Natural killer cell (primary cell): ENCODE measurements at regions not wholly inside any gene's neighbourhood (a gene's known extent, or its start where the extent isn't known, plus 50 kb on each side); places are given as distances from the start of the nearest gene placed in this dataset.

Source experiments
- ATAC-seq, 3 donors: fragments of 150-1000 bp in 2 of 3; fragments of 200-7000 bp in 1 of 3; cut with Tn5 transposase; 1 replicate in 1 of 3; 2 replicates in 2 of 3; pipeline ENCODE4 v1.10.0; 2021; ENCODE audit warnings: mild to moderate bottlenecking in 2 of 3, moderate library complexity in 2 of 3
- DNase-seq, 2 donors: peaks; one replicate each; pipeline versions ENCODE4 v3.0.0 to v3.0.0-alpha.2; 2013 to 2021; ENCODE audit warnings: mixed read lengths in 1 of 2
- H3K27ac ChIP-seq: one replicate; pipeline ENCODE4 v1.5.1; 2013; ENCODE audit warnings: mild to moderate bottlenecking, low read length
- H3K27me3 ChIP-seq: one replicate; pipeline ENCODE4 v1.6.1; 2013; ENCODE audit warnings: low read length; ENCODE audit not compliant: control insufficient read depth, insufficient read depth
- H3K36me3 ChIP-seq: one replicate; pipeline ENCODE4 v1.6.1; 2013; ENCODE audit warnings: low read length; ENCODE audit not compliant: control insufficient read depth, insufficient read depth
- H3K4me1 ChIP-seq: one replicate; pipeline ENCODE4 v1.6.1; 2013; ENCODE audit warnings: low read length; ENCODE audit not compliant: control insufficient read depth, insufficient read depth
- H3K4me3 ChIP-seq: one replicate; pipeline ENCODE4 v1.5.1; 2013; ENCODE audit warnings: low read length
- H3K9me3 ChIP-seq: one replicate; pipeline ENCODE4 v1.6.1; 2013; ENCODE audit warnings: low read length; ENCODE audit not compliant: control insufficient read depth, insufficient read depth
- H3K27ac Mint-ChIP-seq, 2 donors: one replicate each; pipeline ENCODE4 v1.8.0; 2022; ENCODE audit warnings: mild to moderate bottlenecking in 2 of 2, mixed read lengths in 2 of 2, moderate library complexity in 1 of 2
- H3K27me3 Mint-ChIP-seq, 2 donors: one replicate each; pipeline ENCODE4 v1.8.0; 2022; ENCODE audit warnings: low read depth in 2 of 2, mixed read lengths in 2 of 2
- H3K36me3 Mint-ChIP-seq: one replicate; pipeline ENCODE4 v1.8.0; 2022; ENCODE audit warnings: mixed read lengths
- H3K4me1 Mint-ChIP-seq, 2 donors: one replicate each; pipeline ENCODE4 v1.8.0; 2022; ENCODE audit warnings: mixed read lengths in 2 of 2
- H3K4me3 Mint-ChIP-seq: one replicate; pipeline ENCODE4 v1.8.0; 2022; ENCODE audit warnings: mild to moderate bottlenecking, moderate library complexity, mixed read lengths
- H3K9me3 Mint-ChIP-seq, 2 donors: one replicate each; pipeline ENCODE4 v1.8.0; 2022; ENCODE audit warnings: mixed read lengths in 2 of 2
- CTCF ChIP-seq: fragments of 200-600 bp; IDR thresholded peaks from one replicate; pipeline ENCODE4 v1.8.0; 2022; ENCODE audit warnings: antibody characterized with exemption
- WGBS: methylation state at CpG from one replicate; pipeline ENCODE4 v1.1.7; 2013; ENCODE audit warnings: missing lambda C conversion rate; ENCODE audit not compliant: insufficient coverage; 5-methylcytosine and 5-hydroxymethylcytosine counted together
- intact Hi-C: fragments of 100-400 bp; cut with micrococcal nuclease; formaldehyde crosslinking; loops from one replicate; pipeline ENCODE4 v1.14.2; 2022

GRCh38 chr1:106268070-106268469, 788.4 kb upstream of the PRMT6 start:
- Histone ChIP-seq H3K27ac (no peak overlapping the region), H3K4me1 (no peaks in the 10 kb centered on the region), H3K4me3 (no peak overlapping the region), H3K9me3 (peaks cover 15% of the 10 kb centered on the region), H3K27me3 (no peaks in the 10 kb centered on the region), H3K36me3 (no peaks in the 10 kb centered on the region)
- Mint-ChIP-seq H3K36me3 (peaks cover 9% of the 10 kb centered on the region), H3K27me3 (no peaks in the 10 kb centered on the region), H3K27ac (no peak overlapping the region), H3K9me3 (peaks cover 22 to 27% of the 10 kb centered on the region in 2 donors), H3K4me3 (no peak overlapping the region), H3K4me1 (no peaks in the 10 kb centered on the region)
- TF ChIP-seq CTCF = no peak
- 54% methylated on average over 5 of the region's 5 CpGs for WGBS
- DNase-seq = no peak
- no peak for ATAC-seq
- intact Hi-C loops = no loop called here

DNA sequence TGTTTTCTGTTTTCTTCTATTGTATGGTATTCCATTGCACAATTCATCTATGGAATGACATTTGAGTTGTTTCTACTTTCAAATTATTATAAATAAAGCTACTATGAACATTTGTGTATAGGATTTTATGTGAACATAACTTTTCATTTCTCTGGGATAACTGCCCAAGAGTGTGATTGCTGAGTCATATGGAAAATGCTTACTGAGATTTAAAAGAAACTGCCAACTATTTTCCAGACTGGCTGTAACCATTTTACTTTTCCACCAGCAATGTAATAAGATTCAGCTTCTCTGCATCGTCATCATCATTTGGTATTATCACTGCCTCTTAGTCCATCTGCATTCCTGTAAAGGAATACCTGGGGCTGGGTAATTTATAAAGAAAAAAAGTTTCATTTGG, 779.6 kb upstream of the PRMT6 start:
- H3K27me3 ChIP-seq = no peaks in the 10 kb centered on the region
- H3K36me3 ChIP-seq = no peaks in the 10 kb centered on the region
- H3K4me3 ChIP-seq = no peak overlapping the region
- intact Hi-C loops = no loop called here
- H3K4me1 ChIP-seq = no peaks in the 10 kb centered on the region
- no peak overlapping the region for H3K27ac Mint-ChIP-seq
- TF ChIP-seq CTCF = no peak
- no peaks in the 10 kb centered on the region for H3K27me3 Mint-ChIP-seq
- H3K4me1 Mint-ChIP-seq = no peaks in the 10 kb centered on the region
- 67% methylated on average over 1 of the region's 1 CpG for WGBS
- H3K4me3 Mint-ChIP-seq = no peak overlapping the region
- no peak overlapping the region for H3K27ac ChIP-seq
- no peak for ATAC-seq
- no peak for DNase-seq
- no peaks in the 10 kb centered on the region for H3K36me3 Mint-ChIP-seq
- peaks cover 4% of the 10 kb centered on the region for H3K9me3 ChIP-seq
- peaks cover 9 to 13% of the 10 kb centered on the region in 2 donors for H3K9me3 Mint-ChIP-seq

DNA sequence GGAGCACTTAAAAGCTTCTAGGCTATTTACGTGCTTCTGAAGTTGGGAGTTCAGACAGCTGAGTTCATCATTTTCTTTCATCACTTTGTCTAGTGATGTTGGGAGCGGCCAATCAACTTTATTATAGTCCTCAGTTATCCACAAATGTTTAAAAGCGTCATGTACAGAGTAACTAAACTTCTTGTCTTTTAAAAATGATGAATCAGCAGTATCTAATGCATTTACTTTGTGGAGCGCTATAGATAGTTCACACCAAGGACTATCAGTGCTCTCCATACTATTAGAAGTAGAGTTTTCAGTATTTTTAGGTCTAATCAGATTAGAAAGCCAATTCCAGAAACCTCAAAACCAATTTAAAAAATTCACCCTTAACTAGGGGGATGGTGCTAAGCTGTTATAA, 778.7 kb upstream of the PRMT6 start:
- no peaks in the 10 kb centered on the region for H3K27me3 ChIP-seq
- Mint-ChIP-seq H3K4me3 (no peak overlapping the region), H3K9me3 (peaks cover 9 to 16% of the 10 kb centered on the region in 2 donors), H3K36me3 (no peaks in the 10 kb centered on the region), H3K4me1 (no peaks in the 10 kb centered on the region), H3K27me3 (no peaks in the 10 kb centered on the region), H3K27ac (no peak overlapping the region)
- no peak overlapping the region for H3K4me3 ChIP-seq
- ATAC-seq (no peak), DNase-seq (no peak)
- WGBS = 86% methylated on average over 3 of the region's 4 CpGs
- H3K9me3 ChIP-seq = peaks cover 4% of the 10 kb centered on the region
- no peaks in the 10 kb centered on the region for H3K4me1 ChIP-seq
- TF ChIP-seq CTCF = no peak
- no peak overlapping the region for H3K27ac ChIP-seq
- intact Hi-C loops = no loop called here
- no peaks in the 10 kb centered on the region for H3K36me3 ChIP-seq

- Histone ChIP-seq H3K27ac (no peak overlapping the region), H3K9me3 (peaks cover 4% of the 10 kb centered on the region), H3K4me1 (no peaks in the 10 kb centered on the region), H3K4me3 (no peak overlapping the region), H3K27me3 (no peaks in the 10 kb centered on the region), H3K36me3 (no peaks in the 10 kb centered on the region)
- no peak for DNase-seq
- Mint-ChIP-seq H3K9me3 (peaks cover 9 to 13% of the 10 kb centered on the region in 2 donors), H3K4me3 (no peak overlapping the region), H3K4me1 (no peaks in the 10 kb centered on the region), H3K36me3 (no peaks in the 10 kb centered on the region), H3K27me3 (no peaks in the 10 kb centered on the region), H3K27ac (no peak overlapping the region)
- no peak for ATAC-seq
- TF ChIP-seq CTCF = no peak
- WGBS = 73% methylated on average over 2 of the region's 2 CpGs
- intact Hi-C loops = no loop called here
Observed at GRCh38 chr1:106278716-106279115, 777.8 kb upstream of the PRMT6 start.
